HCT116 (cell line): ENCODE measurements at regions not wholly inside any gene's neighbourhood (a gene's known extent, or its start where the extent isn't known, plus 50 kb on each side); places are given as distances from the start of the nearest gene placed in this dataset.

ENCODE experiments used
- ATF3 ChIP-seq: IDR thresholded peaks from 2 replicates; pipeline ENCODE4 v1.6.1; 2012
- CTCF ChIP-seq, 3 experiments: fragments of 200-600 bp in 1 of 3; sonication (generic) in 1 of 3; IDR thresholded peaks in 2 of 3; conservative IDR thresholded peaks in 1 of 3; 2 replicates each; pipeline ENCODE4 v1.5.1; 2012 to 2017; ENCODE audit warnings: low read depth in 2 of 3, low read length in 2 of 3, antibody characterized with exemption in 1 of 3, borderline replicate concordance in 1 of 3, control low read depth in 1 of 3, mild to moderate bottlenecking in 1 of 3, mixed read lengths in 1 of 3, mixed run types in 1 of 3, moderate library complexity in 1 of 3; ENCODE audit not compliant: insufficient read depth in 1 of 3
- EZH2 ChIP-seq: fragments of 200-600 bp; sonication (generic); IDR thresholded peaks from 2 replicates; pipeline ENCODE4 v1.6.1; 2017; ENCODE audit warnings: antibody characterized with exemption, mixed run types
- EZH2phosphoT487 ChIP-seq: fragments of 200-600 bp; IDR thresholded peaks from 2 replicates; pipeline ENCODE4 v1.6.1; 2018; ENCODE audit warnings: antibody characterized with exemption, borderline replicate concordance
- JUND ChIP-seq: IDR thresholded peaks from 2 replicates; pipeline ENCODE4 v1.6.1; 2012
- MAX ChIP-seq: IDR thresholded peaks from 2 replicates; pipeline ENCODE4 v1.6.1; 2012
- POLR2A ChIP-seq: IDR thresholded peaks from 2 replicates; pipeline ENCODE4 v1.7.0; 2011; ENCODE audit warnings: borderline replicate concordance; ENCODE audit not compliant: insufficient read depth, insufficient read length; ENCODE audit errors: extremely low read depth
- POLR2AphosphoS5 ChIP-seq: IDR thresholded peaks from 2 replicates; pipeline ENCODE4 v1.6.1; 2011; ENCODE audit warnings: mild to moderate bottlenecking, low read depth, low read length, moderate library complexity

GRCh38 chr5:125367702-125368101, 621.3 kb upstream of the ZNF608 start:
- no peak for TF ChIP-seq MAX
- no peak for TF ChIP-seq CTCF (IDR thresholded peaks at IDR 0.05 in 2 of 3, conservative IDR thresholded peaks at IDR 0.05 in 1 of 3; ENCODE audit: borderline replicate concordance in 1 of 3, insufficient read depth in 1 of 3, low read depth in 2 of 3, low read length in 2 of 3)
- TF ChIP-seq POLR2A: no peak
- no peak for TF ChIP-seq POLR2AphosphoS5
- no peak for TF ChIP-seq EZH2
- TF ChIP-seq ATF3: no peak
- no peak for TF ChIP-seq JUND
- no peak for TF ChIP-seq EZH2phosphoT487
